ENCODE measurements at regions not wholly inside any gene's neighbourhood (a gene's known extent, or its start where the extent isn't known, plus 50 kb on each side); places are given as distances from the start of the nearest gene placed in this dataset.
A peak's percentile ranks its signal among the peaks of the same experiment; 100 is the strongest.

DNA sequence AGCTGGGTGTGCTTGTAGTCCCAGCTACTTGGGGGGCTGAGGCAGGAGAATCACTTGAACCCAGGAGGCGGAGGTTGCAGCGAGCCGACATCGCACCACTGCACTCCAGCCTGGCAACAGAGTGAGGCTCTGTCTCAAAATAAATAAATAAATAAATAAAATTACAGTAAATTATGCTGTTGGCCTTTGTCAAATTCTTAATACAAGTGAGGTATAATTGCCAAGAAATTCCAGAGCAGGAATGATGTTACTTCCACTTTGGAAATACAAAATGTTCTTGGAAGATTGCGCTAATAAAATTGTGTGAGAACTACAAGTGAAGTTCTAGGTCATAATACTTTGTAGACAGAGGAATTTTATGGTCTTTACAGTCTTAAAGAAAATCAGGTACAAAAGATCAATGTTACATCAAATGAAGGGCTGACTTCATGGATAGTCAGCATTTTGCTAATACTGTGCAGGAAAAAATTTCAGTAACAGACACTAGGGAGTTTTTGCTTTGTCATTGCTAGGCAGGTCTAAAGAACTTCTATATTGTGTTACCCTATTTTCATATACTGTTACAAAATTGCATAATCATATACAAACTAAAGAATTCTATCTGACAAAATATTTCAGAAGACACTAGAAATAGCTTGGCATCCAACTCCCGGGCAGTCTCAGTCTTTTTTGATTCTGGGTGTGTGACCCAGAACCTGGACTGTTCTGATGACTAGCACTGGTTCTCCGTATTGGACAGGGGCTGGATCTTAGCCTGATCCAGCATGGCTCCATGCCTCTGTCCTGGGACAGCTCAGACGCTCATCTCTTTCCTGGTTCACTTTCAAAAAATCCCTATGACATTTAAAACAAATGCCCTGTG is 76.0 kb upstream of the STK17B start:
- DNase-seq, result no peak
- intact Hi-C loops (cut with DNase I, micrococcal nuclease), result no loop called here
- ATAC-seq, result peak; percentile 32

DNA sequence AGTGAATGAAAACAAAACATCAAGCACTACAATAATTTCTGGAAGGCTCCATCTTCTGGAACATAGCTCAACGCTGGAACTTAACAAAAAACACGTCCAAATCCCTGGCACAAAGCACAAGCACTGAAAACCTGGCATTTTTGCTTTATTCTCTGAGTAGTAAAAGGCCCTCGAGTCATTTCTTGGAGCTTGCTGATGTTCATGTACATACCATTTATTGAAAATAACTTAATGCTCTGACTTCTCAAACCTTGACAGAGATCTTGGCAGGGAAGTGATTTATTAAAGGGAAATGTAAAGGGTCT is 76.5 kb upstream of the STK17B start:
- intact Hi-C loops (cut with DNase I, micrococcal nuclease), result no loop called here
- no peak for ATAC-seq
- no peak for DNase-seq

DNA sequence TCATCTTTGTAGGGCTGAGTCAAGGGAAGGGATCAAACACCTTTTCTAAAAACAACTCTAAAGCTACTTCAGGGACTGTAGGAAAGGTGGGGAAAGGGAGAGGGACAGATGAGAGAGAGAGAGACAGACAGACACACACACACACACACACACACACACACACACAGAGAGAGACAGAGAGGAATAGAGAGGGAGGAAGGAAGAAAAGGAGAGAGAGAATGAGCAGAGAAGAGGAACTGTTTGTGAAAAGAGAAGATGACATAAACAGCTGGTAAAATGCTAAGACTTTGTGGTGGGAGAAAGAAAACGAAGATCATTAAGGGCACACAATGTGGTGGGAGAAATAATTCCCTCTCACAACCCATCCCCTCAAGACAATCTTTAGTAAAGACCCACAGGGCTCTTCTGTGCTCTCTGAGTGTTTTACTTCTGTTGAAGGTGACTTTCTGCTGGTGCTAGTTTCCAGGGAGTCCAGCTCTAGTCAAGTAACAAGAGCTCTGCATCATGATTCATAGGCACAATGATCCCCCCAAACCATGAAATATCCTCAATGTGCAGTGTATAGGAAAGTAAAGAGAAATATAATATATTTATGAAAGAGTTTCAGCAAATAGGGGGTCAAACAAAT is 77.2 kb upstream of the STK17B start:
- intact Hi-C loops (cut with DNase I, micrococcal nuclease), result no loop called here

DNA sequence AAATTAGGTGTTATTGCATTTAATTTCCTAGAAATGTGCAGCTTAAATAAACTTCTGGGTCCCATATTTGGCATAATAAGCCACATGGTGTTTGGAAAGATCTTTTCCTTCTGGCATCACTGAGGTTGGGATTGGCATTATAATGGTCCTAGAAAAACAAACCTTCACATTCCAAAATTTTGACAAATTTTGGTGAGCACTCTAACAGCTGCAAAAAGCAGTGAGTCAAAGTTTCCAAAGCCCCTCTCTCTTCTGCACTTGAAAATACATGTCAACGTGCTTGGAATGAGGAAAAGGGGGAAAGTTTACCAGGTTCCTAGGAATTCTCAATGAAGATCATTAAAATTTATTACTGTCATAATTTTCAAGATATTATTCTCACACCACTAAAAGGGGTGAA is 77.8 kb upstream of the STK17B start:
- ATAC-seq (no peak), DNase-seq (no peak)
- intact Hi-C loops (cut with DNase I, micrococcal nuclease), result no loop called here

More for the DNA sequence above, 77.2 kb upstream of the STK17B start:
- ATAC-seq (no peak), DNase-seq (no peak)

DNA sequence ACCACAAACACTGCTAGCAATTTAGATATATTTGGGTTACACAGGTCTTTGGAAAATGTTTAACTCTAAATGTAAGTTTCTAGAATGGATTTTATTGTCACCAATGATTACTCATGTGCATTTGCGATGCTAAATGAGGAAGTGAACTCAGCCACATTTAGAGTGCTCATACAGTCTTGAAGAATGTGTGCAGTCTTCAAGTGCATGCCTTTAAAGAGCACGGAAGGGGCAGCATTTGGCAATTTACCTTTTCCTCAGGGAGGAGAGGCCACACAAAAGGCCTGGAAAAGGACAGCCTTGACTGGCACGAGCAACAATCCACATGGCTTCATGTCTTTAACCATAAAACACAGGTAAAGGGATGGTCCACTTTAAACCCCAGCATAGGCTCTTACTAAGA is 78.5 kb upstream of the STK17B start:
- intact Hi-C loops (cut with DNase I, micrococcal nuclease), result no loop called here
- DNase-seq (no peak), ATAC-seq (peak; percentile 92)

DNA sequence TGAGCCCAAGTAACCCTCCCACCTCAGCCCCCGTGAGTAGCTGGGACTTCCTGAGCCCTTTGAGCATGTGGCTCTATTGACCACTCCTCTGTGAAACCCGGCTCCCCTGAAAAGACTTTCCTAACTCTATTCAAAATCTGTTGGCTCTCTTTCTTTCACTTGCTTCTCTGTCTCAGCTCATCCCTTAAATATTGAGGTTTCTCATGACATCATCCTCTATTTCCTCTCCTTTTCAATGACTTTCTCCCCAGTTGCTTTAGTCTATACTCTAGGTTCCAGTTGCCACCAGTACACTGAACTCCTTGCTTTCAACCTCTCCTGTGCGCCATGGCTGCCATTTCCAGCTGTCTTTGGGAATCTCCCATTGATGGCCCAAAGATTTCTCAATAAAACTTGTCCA is 79.8 kb upstream of the STK17B start:
- intact Hi-C loops (cut with DNase I, micrococcal nuclease), result no loop called here
- ATAC-seq (no peak), DNase-seq (no peak)

DNA sequence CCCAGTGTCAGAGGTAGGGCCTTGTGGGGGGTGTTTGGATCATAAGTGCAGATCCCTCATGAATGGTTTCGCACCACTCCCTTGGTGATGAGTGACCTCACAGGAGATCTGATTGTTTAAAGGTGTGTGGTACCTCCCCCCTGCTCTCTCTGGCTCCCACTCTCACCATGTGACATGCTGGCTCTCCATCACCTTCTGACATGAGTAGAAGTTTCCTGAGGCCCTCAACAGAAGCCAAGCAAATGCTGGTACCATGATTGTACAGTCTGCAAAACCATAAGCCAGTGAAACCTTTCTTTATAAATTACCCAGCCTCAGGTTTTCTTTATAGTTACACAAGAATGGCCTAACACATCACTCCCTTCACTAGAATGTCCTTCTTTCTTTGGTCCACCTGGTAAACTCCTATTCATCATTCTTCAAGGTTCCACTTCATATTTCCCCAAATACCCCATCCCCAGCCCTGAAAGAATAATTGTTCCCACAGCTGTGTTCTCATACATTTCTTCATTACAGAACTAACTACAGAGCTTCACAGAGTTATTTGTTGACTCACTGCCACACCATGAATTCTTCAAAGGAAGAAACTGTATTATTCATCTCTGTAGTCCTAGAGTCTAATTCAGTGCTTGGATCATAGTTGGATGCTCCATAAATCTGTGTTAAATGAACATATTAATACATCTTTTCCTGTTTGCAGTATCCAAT is 81.2 kb upstream of the STK17B start:
- intact Hi-C loops (cut with DNase I, micrococcal nuclease), result no loop called here
- ATAC-seq, result no peak
- DNase-seq, result no peak

DNA sequence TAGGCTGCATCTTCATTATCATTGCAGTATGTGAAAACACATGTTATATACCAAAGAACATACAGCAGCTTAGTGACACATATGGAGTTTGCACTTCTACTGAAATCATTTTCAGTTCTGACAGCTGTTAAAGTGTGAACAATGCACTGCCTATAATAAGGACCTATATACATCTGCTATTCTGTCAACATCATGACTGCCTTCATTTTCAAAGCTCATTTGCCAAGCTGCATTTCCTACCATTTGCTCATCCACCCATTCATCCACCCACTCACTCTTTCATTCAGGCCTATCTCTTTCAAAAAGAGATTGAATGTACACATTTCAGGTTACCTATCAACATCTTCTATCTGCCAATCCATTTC is 81.7 kb upstream of the STK17B start:
- intact Hi-C loops (cut with DNase I, micrococcal nuclease), result no loop called here
- ATAC-seq, result no peak

DNA sequence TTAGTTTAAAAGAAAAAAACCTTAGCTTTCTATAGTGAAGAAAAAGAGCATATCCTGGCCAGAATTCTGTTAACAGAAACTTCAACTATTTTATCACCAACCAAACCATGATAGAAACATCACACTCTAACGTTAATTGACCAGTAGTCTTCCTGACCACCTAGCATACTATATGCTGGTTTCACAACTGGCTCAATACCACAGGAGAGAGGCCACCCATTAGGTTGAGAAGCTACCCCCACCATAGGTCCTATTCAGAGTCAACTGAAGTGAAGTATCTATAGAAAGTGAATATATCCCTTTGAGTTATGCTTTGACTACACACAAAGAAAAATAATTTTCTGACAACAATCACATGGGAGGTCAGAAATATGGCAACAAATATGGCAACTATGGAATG is 85.2 kb upstream of the STK17B start:
- ATAC-seq (no peak), DNase-seq (no peak)
- intact Hi-C loops (cut with DNase I, micrococcal nuclease), result no loop called here

More for the DNA sequence above, 81.7 kb upstream of the STK17B start:
- DNase-seq, result no peak

DNA sequence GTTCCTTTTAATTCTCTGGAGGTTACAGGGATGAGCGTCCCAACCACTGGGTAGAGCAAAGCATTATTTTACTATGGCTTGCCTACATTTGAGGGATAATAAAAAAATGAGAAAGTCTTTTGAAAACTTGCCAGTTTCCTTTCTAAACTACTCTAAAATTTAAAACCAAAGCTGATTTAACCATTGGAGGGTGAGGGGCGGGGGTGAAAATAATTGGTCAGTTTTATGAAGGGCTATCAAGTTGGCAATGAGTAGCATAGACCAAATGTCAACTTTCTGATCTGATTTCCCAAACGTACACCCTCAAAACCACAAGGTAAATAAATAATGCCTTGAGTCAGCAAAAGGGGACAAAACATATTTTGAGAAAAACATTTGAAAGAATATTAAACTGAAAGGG is 85.7 kb upstream of the STK17B start:
- intact Hi-C loops (cut with DNase I, micrococcal nuclease), result no loop called here
- no peak for DNase-seq
- no peak for ATAC-seq

DNA sequence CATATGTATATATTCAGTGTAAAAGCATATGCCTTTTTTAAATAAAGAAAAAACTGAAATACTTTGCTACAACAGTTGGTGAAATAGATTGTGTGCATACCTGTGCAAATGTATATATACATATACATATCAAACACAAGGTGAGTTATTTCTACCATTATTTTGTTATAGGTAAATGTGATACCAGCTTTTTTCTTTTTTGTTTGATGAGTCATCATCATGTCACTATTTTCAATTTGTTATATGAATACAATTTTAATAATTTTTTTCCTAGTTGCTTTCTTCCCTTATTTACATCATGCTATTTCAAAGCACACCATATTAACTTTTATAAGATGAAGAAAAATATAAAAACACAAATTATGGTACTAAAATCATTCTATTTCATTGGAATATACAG is 87.0 kb upstream of the STK17B start:
- ATAC-seq (no peak), DNase-seq (no peak)
- intact Hi-C loops (cut with DNase I, micrococcal nuclease), result no loop called here

DNA sequence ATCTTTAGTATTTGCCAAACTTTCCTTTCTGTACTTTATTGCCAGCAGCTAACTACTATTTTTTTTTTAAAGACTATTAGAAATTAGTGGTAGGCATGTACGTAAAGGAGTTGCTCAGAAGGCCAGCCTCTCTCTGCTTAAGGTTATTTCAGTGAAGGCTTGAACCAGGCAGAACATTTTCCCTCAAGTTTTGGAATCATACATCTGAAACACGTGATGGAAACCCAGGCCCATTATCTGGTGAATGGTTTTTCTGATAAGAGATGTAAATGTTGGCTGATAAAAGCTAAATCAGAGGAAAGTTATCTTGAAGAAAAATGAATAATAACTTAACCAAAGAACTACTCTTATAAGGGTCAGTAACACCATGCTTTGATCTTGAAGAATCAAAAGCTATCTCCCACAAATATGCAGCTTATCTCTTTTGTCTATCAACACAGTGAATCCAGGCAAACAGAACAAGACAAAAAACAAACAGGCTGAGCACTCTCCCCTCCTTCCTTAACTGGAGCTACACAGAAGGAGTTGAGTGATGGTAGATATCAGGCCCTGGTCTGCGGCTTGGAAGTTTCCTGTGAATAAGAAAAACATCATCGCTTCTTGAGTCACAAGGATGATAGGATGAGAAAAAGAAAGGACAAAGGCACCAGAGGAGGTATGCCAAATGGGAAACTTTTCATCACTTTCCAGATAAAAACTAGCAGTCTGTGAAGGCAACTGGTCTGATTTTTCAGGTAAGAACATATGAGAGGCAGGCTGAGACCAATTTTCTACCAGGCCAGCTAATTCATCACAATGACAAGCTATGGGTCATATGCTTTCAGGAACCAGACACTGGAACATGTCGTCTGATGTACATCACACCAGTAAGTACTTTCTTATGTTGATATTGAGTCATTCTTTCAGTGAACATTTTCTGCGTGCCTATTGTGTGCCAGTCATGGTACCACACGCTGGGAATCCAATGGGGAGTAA is 88.4 kb upstream of the STK17B start:
- ATAC-seq (no peak), DNase-seq (no peak)
- intact Hi-C loops (cut with DNase I, micrococcal nuclease), result no loop called here

DNA sequence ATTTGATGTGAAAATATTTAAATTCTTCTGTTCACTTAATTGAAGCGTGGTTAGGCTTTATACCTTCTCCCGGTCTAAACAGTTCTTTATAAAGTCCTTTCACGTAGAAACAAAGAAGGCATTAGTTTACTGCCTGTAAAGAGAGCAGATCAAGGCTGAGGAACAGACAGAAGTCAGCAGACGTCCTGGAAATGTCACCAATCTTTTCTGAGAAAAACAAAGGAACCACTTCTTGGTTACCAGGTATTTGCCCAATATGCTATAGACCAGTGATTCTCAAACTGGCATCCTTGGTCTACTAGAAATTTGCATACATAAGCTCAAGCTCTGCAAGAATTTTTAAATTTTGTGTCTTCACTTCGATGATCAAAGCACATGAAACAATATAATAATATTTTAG is 89.2 kb upstream of the STK17B start:
- DNase-seq (no peak), ATAC-seq (no peak)
- intact Hi-C loops (cut with DNase I, micrococcal nuclease), result no loop called here

DNA sequence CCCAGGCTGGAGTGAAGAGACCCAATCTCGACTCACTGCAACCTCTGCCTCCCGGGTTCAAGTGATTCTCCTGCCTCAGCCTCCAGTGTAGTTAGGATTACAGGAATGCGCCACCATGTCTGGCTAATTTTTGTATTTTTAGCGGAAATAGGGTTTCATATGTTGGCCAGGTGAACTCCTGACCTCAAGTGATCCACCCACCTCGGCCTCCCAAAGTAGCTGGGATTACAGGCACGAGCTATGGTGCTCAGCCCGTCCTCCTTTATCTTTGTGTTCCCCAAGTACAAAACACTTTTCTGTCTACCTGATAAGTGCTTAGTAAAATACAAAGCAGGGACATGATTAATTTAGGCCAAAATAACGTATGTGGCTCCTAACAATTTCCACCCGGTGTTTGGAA is 91.2 kb upstream of the STK17B start:
- intact Hi-C loops (cut with DNase I, micrococcal nuclease), result no loop called here
- DNase-seq (no peak), ATAC-seq (no peak)

DNA sequence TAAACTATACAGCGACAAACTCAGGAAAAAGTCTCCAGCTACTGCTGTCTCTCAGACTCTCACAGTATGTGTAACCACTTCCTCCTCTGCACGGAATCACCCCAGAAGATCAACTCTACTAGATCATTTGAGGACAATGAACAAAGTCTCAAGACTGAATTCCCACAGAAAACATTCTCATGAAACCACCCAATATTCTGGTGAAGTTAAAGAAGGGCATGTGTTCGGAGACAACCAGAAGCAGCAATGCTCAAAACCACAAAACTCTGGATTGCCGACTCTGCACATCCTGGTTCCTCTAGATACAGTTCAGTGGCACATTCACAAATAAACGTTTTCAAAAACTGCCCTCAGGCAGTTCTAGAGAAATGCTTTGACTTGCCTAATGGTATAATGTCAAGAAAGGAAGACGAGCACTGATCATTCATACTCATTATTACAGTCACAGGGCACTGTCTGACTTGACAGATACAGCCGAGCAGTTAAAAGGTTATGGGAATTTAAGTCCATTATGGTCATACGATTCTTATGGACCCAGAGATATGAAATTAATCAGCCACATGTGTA is 91.9 kb upstream of the STK17B start:
- peak; percentile 49 for ATAC-seq
- DNase-seq, result no peak
- intact Hi-C loops (cut with DNase I, micrococcal nuclease), result no loop called here

DNA sequence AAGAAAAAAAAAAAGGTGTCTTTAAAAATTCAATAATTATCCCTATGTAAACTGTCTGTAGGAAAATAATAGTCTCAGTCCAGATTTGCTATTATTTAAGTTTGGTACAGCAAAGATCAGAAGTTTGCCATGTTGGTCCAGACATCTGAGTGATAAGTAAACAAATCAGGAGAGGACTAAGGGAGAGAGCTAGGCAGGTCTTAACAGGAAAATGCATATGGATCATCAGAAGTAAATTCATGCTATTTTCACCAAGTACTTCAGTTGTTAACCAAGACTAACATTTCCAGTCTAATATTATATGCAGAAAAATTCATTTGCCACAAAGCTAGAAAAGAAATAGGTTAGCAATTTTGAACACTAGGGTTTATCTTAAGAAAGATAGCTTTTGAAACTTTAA is 95.0 kb upstream of the STK17B start:
- DNase-seq (no peak), ATAC-seq (no peak)
- intact Hi-C loops (cut with DNase I, micrococcal nuclease), result no loop called here

DNA sequence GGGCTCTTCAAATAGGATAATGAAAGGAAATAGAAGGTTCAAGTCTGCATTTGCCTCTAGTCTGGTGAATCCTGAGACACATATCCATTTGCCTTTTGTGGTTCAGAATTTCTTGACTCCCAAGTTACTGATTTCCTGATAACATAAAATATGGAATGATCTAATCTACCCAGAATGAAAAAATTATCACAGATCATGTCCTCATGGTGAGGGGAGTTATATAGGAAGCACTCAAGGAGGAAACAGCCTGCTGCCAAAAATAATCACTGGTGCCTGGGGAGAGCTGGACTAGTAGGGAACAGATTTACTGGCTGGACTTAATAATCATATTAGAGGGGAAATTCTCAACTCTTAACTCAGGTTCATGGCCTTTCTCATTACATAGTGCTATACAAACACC is 95.5 kb upstream of the STK17B start:
- intact Hi-C loops (cut with DNase I, micrococcal nuclease), result no loop called here
- DNase-seq (no peak), ATAC-seq (no peak)

DNA sequence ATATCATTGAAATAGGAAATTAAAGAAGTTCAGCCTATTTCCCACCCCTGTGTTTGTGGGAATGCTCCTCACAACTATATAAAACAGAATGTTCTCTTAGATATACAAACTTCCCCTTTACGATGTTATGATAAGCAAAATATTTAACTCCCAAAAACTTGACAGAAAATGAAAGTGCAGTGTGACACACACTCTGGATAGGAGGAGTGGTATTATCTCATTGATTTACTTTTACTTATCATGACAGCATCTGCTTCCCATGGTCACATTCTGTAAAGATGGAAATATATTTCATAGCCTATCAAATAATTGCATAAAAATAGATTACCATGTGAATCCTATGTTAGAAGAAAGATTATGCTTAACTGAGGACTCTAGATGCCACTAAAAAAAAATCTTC is 96.6 kb upstream of the STK17B start:
- ATAC-seq (no peak), DNase-seq (no peak)
- intact Hi-C loops (cut with DNase I, micrococcal nuclease), result no loop called here

Measured in left colon (tissue), 2 donors.